ENCODE measurements at regions not wholly inside any gene's neighbourhood (a gene's known extent, or its start where the extent isn't known, plus 50 kb on each side); places are given as distances from the start of the nearest gene placed in this dataset.
"Not testable (repeated sequence)": the region's sequence is repeated elsewhere in the genome, so short reads cannot be mapped to it uniquely, and the experiment has no call there.

GRCh38 chr1:38185913-38186312 lies 139.3 kb upstream of the POU3F1 start:
- H3K27ac Mint-ChIP-seq: no peak overlapping the region
- ATAC-seq (ENCODE audit: low read depth) (no peak), DNase-seq (no peak)
- H3K4me1 Mint-ChIP-seq: peaks cover 2% of the 10 kb centered on the region
- POLR2A ChIA-PET: no interaction called here
- TF ChIP-seq CTCF (IDR thresholded peaks at IDR 0.05): no peak
- H3K4me3 Mint-ChIP-seq: no peak overlapping the region
- intact Hi-C loops (cut with micrococcal nuclease): no loop called here
- CTCF ChIA-PET: no interaction called here
- peaks cover 4% of the 10 kb centered on the region for H3K27me3 Mint-ChIP-seq
- H3K9me3 Mint-ChIP-seq: no peaks in the 10 kb centered on the region
- no peaks in the 10 kb centered on the region for H3K36me3 Mint-ChIP-seq (ENCODE audit: low read depth)

GRCh38 chr1:38183747-38184146 lies 137.2 kb upstream of the POU3F1 start:
- ChIA-PET CTCF (no interaction called here), POLR2A (no interaction called here)
- Mint-ChIP-seq H3K36me3 (ENCODE audit: low read depth) (no peaks in the 10 kb centered on the region), H3K4me1 (no peaks in the 10 kb centered on the region), H3K4me3 (no peak overlapping the region), H3K27me3 (peaks cover 4% of the 10 kb centered on the region), H3K9me3 (no peaks in the 10 kb centered on the region), H3K27ac (no peak overlapping the region)
- no peak for TF ChIP-seq CTCF (IDR thresholded peaks at IDR 0.05)
- DNase-seq: no peak
- intact Hi-C loops (cut with micrococcal nuclease): no loop called here
- no peak for ATAC-seq (ENCODE audit: low read depth)

- ChIA-PET POLR2A (no interaction called here), CTCF (no interaction called here)
- no peak overlapping the region for H3K4me3 Mint-ChIP-seq
- intact Hi-C loops (cut with micrococcal nuclease): no loop called here
- H3K4me1 Mint-ChIP-seq: no peaks in the 10 kb centered on the region
- H3K27me3 Mint-ChIP-seq: peaks cover 2% of the 10 kb centered on the region
- no peaks in the 10 kb centered on the region for H3K9me3 Mint-ChIP-seq
- DNase-seq (no peak), ATAC-seq (ENCODE audit: low read depth) (no peak)
- no peak overlapping the region for H3K27ac Mint-ChIP-seq
- no peak for TF ChIP-seq CTCF (IDR thresholded peaks at IDR 0.05)
- no peaks in the 10 kb centered on the region for H3K36me3 Mint-ChIP-seq (ENCODE audit: low read depth)
Measured at GRCh38 chr1:38183096-38183495, 136.5 kb upstream of the POU3F1 start.

- H3K27me3 Mint-ChIP-seq; H3K4me1 Mint-ChIP-seq; POLR2A ChIA-PET; ATAC-seq (ENCODE audit: low read depth); H3K4me3 Mint-ChIP-seq; DNase-seq; H3K36me3 Mint-ChIP-seq (ENCODE audit: low read depth); H3K27ac Mint-ChIP-seq; intact Hi-C loops (cut with micrococcal nuclease); H3K9me3 Mint-ChIP-seq: not testable (repeated sequence)
- CTCF ChIA-PET: interaction anchor here (1.7 kb wide), 1 partner anchor 108 kb away, joined by 3 read pairs; no protein-coding TSS in a partner anchor
Measured at GRCh38 chr1:38180388-38180787, 133.8 kb upstream of the POU3F1 start.

GRCh38 chr1:38179483-38179882 lies 132.9 kb upstream of the POU3F1 start:
- Mint-ChIP-seq H3K36me3 (ENCODE audit: low read depth) (no peaks in the 10 kb centered on the region), H3K27ac (no peak overlapping the region), H3K27me3 (no peaks in the 10 kb centered on the region), H3K4me3 (no peak overlapping the region), H3K4me1 (peaks cover 7% of the 10 kb centered on the region), H3K9me3 (no peaks in the 10 kb centered on the region)
- POLR2A ChIA-PET: no interaction called here
- CTCF ChIA-PET: interaction anchor here (1.7 kb wide), 1 partner anchor 108 kb away, joined by 3 read pairs; no protein-coding TSS in a partner anchor
- ATAC-seq (ENCODE audit: low read depth) (no peak), DNase-seq (no peak)
- TF ChIP-seq CTCF (IDR thresholded peaks at IDR 0.05): no peak
- intact Hi-C loops (cut with micrococcal nuclease): no loop called here

GRCh38 chr1:38178216-38178615 lies 131.6 kb upstream of the POU3F1 start:
- TF ChIP-seq CTCF (IDR thresholded peaks at IDR 0.05): no peak
- no peak for DNase-seq
- Mint-ChIP-seq H3K27ac (no peak overlapping the region), H3K9me3 (no peaks in the 10 kb centered on the region), H3K36me3 (ENCODE audit: low read depth) (no peaks in the 10 kb centered on the region), H3K27me3 (no peaks in the 10 kb centered on the region), H3K4me3 (no peak overlapping the region), H3K4me1 (peaks cover 19% of the 10 kb centered on the region)
- ChIA-PET CTCF (no interaction called here), POLR2A (no interaction called here)
- intact Hi-C loops (cut with micrococcal nuclease): no loop called here
- no peak for ATAC-seq (ENCODE audit: low read depth)

All from activated B cell treated with CpG ODN at 0.5 μM for 24 hours (primary cell).